T-cell (primary cell): ENCODE measurements at regions not wholly inside any gene's neighbourhood (a gene's known extent, or its start where the extent isn't known, plus 50 kb on each side); places are given as distances from the start of the nearest gene placed in this dataset.

ENCODE experiments used
- ATAC-seq, 4 experiments: fragments of 200-7000 bp in 3 of 4; fragments of 150-1000 bp in 1 of 4; cut with Tn5 transposase; replicated peaks in 1 of 4; 1 replicate in 3 of 4; 2 replicates in 1 of 4; pipeline ENCODE4 v1.10.0; 2021; ENCODE audit warnings: moderate library complexity in 3 of 4, mild to moderate bottlenecking in 2 of 4, moderate number of reproducible peaks in 1 of 4
- CTCF ChIA-PET, 2 donors: fragments of 300-600 bp; sonication (Branson Sonifier 250); formaldehyde crosslinking; loops; one replicate each; lab custom pipeline; 2022; ENCODE audit warnings: antibody characterized with exemption in 2 of 2; lab: Charles Lee
- POLR2A ChIA-PET, 2 donors: fragments of 300-600 bp; sonication (Branson Sonifier 250); formaldehyde crosslinking; loops; one replicate each; lab custom pipeline; 2022; ENCODE audit warnings: antibody characterized with exemption in 2 of 2; lab: Charles Lee
- DNase-seq, 35 experiments: peaks; one replicate each; pipeline versions ENCODE4 v3.0.0 to v3.0.0-alpha.2; 2013 to 2023
- H3K27ac ChIP-seq: one replicate; pipeline ENCODE4 v1.5.1; 2013; ENCODE audit warnings: low read length
- H3K27me3 ChIP-seq, 2 experiments: replicated peaks in 1 of 2; 1 replicate in 1 of 2; 2 replicates in 1 of 2; pipeline versions ENCODE4 v1.6.1 to v1.7.0; 2013; ENCODE audit warnings: low read length in 1 of 2, mixed read lengths in 1 of 2; ENCODE audit not compliant: control insufficient read depth in 2 of 2, insufficient read depth in 2 of 2; ENCODE audit errors: extremely low read depth in 1 of 2
- H3K36me3 ChIP-seq, 2 donors: 1 replicate in 1 of 2; 2 replicates in 1 of 2; pipeline versions ENCODE4 v1.6.1 to v1.7.0; 2013; ENCODE audit warnings: low read length in 1 of 2; ENCODE audit not compliant: control insufficient read depth in 2 of 2, insufficient read depth in 1 of 2; ENCODE audit errors: extremely low read depth in 1 of 2
- H3K4me1 ChIP-seq, 2 experiments: 1 replicate in 1 of 2; 2 replicates in 1 of 2; pipeline versions ENCODE4 v1.6.1 to v1.7.0; 2013; ENCODE audit warnings: low read length in 2 of 2, mixed read lengths in 1 of 2; ENCODE audit not compliant: insufficient read depth in 2 of 2, control insufficient read depth in 1 of 2; ENCODE audit errors: extremely low read depth in 1 of 2
- H3K4me3 ChIP-seq, 2 donors: 1 replicate in 1 of 2; 2 replicates in 1 of 2; pipeline versions ENCODE4 v1.5.1 to v1.7.0; 2013; ENCODE audit warnings: mild to moderate bottlenecking in 2 of 2, low read length in 1 of 2, moderate library complexity in 1 of 2; ENCODE audit not compliant: control insufficient read depth in 1 of 2; ENCODE audit errors: extremely low read depth in 1 of 2
- H3K9me3 ChIP-seq: 2 replicates; pipeline ENCODE4 v1.7.0; 2013
- H3K27ac Mint-ChIP-seq, 2 donors: one replicate each; pipeline ENCODE4 v1.8.0; 2020 to 2021; ENCODE audit warnings: mild to moderate bottlenecking in 2 of 2, mixed read lengths in 2 of 2
- H3K27me3 Mint-ChIP-seq, 2 donors: one replicate each; pipeline ENCODE4 v1.8.0; 2021 to 2022; ENCODE audit warnings: mixed read lengths in 2 of 2
- H3K36me3 Mint-ChIP-seq: one replicate; pipeline ENCODE4 v1.8.0; 2021; ENCODE audit warnings: mixed read lengths
- H3K4me1 Mint-ChIP-seq, 3 donors: one replicate each; pipeline ENCODE4 v1.8.0; 2020 to 2022; ENCODE audit warnings: mixed read lengths in 3 of 3, mild to moderate bottlenecking in 1 of 3
- H3K4me3 Mint-ChIP-seq, 3 donors: one replicate each; pipeline ENCODE4 v1.8.0; 2020 to 2022; ENCODE audit warnings: mild to moderate bottlenecking in 3 of 3, mixed read lengths in 3 of 3, moderate library complexity in 3 of 3
- H3K9me3 Mint-ChIP-seq, 3 donors: one replicate each; pipeline ENCODE4 v1.8.0; 2020 to 2022; ENCODE audit warnings: mixed read lengths in 3 of 3
- WGBS: methylation state at CpG from one replicate; pipeline ENCODE4 v1.1.5; 2013; ENCODE audit warnings: missing lambda C conversion rate; ENCODE audit not compliant: insufficient coverage; 5-methylcytosine and 5-hydroxymethylcytosine counted together

- H3K9me3 ChIP-seq = no peaks in the 10 kb centered on the region
- no peak overlapping the region for H3K4me3 ChIP-seq
- no peak overlapping the region for H3K4me3 Mint-ChIP-seq
- H3K4me1 Mint-ChIP-seq = no peaks in the 10 kb centered on the region
- no peak overlapping the region for H3K27ac ChIP-seq
- H3K27me3 ChIP-seq = no peaks in the 10 kb centered on the region
- peaks cover 0 to 10% (median 5%) of the 10 kb centered on the region in 3 donors for H3K9me3 Mint-ChIP-seq
- POLR2A ChIA-PET = no interaction called here
- DNase-seq (no peak), ATAC-seq (no peak)
- H3K36me3 ChIP-seq = no peaks in the 10 kb centered on the region
- H3K36me3 Mint-ChIP-seq = no peaks in the 10 kb centered on the region
- H3K27ac Mint-ChIP-seq = no peak overlapping the region
- CTCF ChIA-PET = no interaction called here
- no peaks in the 10 kb centered on the region for H3K4me1 ChIP-seq
- no peaks in the 10 kb centered on the region for H3K27me3 Mint-ChIP-seq
- no CpG with 5 or more reads among the region's 1 CpG for WGBS
Measured at GRCh38 chr3:181316482-181316881, 326.9 kb upstream of the DNAJC19 start.

GRCh38 chr3:181313335-181313734 is 323.8 kb upstream of the DNAJC19 start:
- no peak overlapping the region for H3K4me3 Mint-ChIP-seq
- WGBS = 49% methylated on average over 4 of the region's 5 CpGs
- Histone ChIP-seq H3K36me3 (no peaks in the 10 kb centered on the region), H3K27me3 (no peaks in the 10 kb centered on the region), H3K4me1 (no peaks in the 10 kb centered on the region), H3K9me3 (no peaks in the 10 kb centered on the region), H3K27ac (no peak overlapping the region), H3K4me3 (no peak overlapping the region)
- ATAC-seq (no peak), DNase-seq (no peak)
- POLR2A ChIA-PET = no interaction called here
- no peaks in the 10 kb centered on the region for H3K27me3 Mint-ChIP-seq
- H3K27ac Mint-ChIP-seq = no peak overlapping the region
- no peaks in the 10 kb centered on the region for H3K36me3 Mint-ChIP-seq
- H3K4me1 Mint-ChIP-seq = no peaks in the 10 kb centered on the region
- CTCF ChIA-PET = no interaction called here
- no peaks in the 10 kb centered on the region for H3K9me3 Mint-ChIP-seq

DNA sequence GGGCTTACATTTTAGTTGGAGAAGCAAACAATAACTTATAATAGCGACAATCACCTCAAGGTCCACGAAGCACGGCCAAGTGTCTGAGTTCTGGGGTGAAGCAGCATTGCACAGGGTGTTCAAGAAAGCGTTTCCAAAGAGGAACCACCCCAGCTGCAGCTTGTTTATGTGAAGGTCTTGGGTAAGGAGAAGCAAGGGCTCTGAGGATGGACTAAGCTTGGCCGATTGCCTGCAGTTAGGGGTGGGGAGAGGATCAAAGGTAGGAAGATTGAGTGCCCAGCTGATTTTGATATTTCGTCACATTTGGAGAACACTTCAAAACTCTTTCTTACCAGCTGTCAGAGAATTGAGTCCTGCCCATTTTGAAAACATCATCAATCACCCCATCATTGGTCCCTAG is 321.6 kb upstream of the DNAJC19 start:
- CTCF ChIA-PET = no interaction called here
- no peaks in the 10 kb centered on the region for H3K36me3 Mint-ChIP-seq
- H3K4me3 ChIP-seq = no peak overlapping the region
- no peaks in the 10 kb centered on the region for H3K36me3 ChIP-seq
- H3K4me1 ChIP-seq = no peaks in the 10 kb centered on the region
- no peak overlapping the region for H3K27ac ChIP-seq
- peaks cover 0 to 4% of the 10 kb centered on the region in 2 donors for H3K27me3 Mint-ChIP-seq
- WGBS = 29% methylated on average over 1 of the region's 6 CpGs
- no peak overlapping the region for H3K27ac Mint-ChIP-seq
- no peaks in the 10 kb centered on the region for H3K4me1 Mint-ChIP-seq
- DNase-seq = no peak
- H3K4me3 Mint-ChIP-seq = no peak overlapping the region
- H3K9me3 Mint-ChIP-seq = peaks cover 0 to 6% (median 0%) of the 10 kb centered on the region in 3 donors
- H3K9me3 ChIP-seq = no peaks in the 10 kb centered on the region
- POLR2A ChIA-PET = no interaction called here
- ATAC-seq = no peak
- no peaks in the 10 kb centered on the region for H3K27me3 ChIP-seq

GRCh38 chr3:181302960-181303359 is 313.4 kb upstream of the DNAJC19 start:
- ChIA-PET POLR2A (no interaction called here), CTCF (no interaction called here)
- H3K4me1 Mint-ChIP-seq = no peaks in the 10 kb centered on the region
- Histone ChIP-seq H3K4me1 (no peaks in the 10 kb centered on the region), H3K9me3 (no peaks in the 10 kb centered on the region), H3K4me3 (no peak overlapping the region), H3K36me3 (no peaks in the 10 kb centered on the region), H3K27me3 (peaks cover 0 to 2% of the 10 kb centered on the region in 2 experiments), H3K27ac (no peak overlapping the region)
- no peak overlapping the region for H3K4me3 Mint-ChIP-seq
- peaks cover 0 to 6% (median 2%) of the 10 kb centered on the region in 3 donors for H3K9me3 Mint-ChIP-seq
- no peak overlapping the region for H3K27ac Mint-ChIP-seq
- no peaks in the 10 kb centered on the region for H3K36me3 Mint-ChIP-seq
- no peak for DNase-seq
- WGBS = no CpG with 5 or more reads among the region's 2 CpGs
- H3K27me3 Mint-ChIP-seq = peaks cover 7 to 9% of the 10 kb centered on the region in 2 donors
- ATAC-seq = no peak

- Histone ChIP-seq H3K9me3 (no peaks in the 10 kb centered on the region), H3K4me1 (no peaks in the 10 kb centered on the region), H3K4me3 (no peak overlapping the region), H3K36me3 (no peaks in the 10 kb centered on the region), H3K27ac (no peak overlapping the region), H3K27me3 (peaks cover 0 to 2% of the 10 kb centered on the region in 2 experiments)
- ChIA-PET POLR2A (interaction anchor here (0.7 to 1.0 kb wide), 2 partner anchors 56 to 519 kb away, joined by 4 to 6 read pairs; no protein-coding TSS in a partner anchor), CTCF (no interaction called here)
- Mint-ChIP-seq H3K27me3 (peaks cover 4 to 7% of the 10 kb centered on the region in 2 donors), H3K27ac (no peak overlapping the region), H3K9me3 (peaks cover 0 to 5% (median 0%) of the 10 kb centered on the region in 3 donors), H3K36me3 (no peaks in the 10 kb centered on the region), H3K4me3 (no peak overlapping the region), H3K4me1 (no peaks in the 10 kb centered on the region)
- no peak for ATAC-seq
- no CpG with 5 or more reads among the region's 2 CpGs for WGBS
- no peak for DNase-seq
Measured at GRCh38 chr3:181300033-181300432, 310.5 kb upstream of the DNAJC19 start.

DNA sequence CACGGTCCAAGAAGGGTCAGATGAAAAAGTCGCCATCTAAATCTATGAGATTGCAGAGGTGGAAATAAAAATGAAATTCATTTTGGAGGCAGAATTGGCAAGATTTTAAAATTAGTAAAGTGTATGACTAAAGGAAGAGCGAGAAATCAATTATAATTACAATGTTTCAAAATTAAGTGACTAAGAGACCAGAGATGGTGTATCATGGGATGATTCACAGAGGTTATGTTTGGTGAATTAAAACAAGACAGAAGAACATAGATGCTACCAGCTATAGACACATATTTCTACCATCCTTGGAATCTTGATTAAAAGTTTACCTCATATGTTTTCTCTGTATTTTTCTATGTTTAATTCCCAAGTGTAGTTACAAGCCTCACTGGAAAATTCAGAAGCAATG is 308.9 kb upstream of the DNAJC19 start:
- H3K4me3 ChIP-seq = no peak overlapping the region
- no peaks in the 10 kb centered on the region for H3K4me1 ChIP-seq
- ChIA-PET CTCF (no interaction called here), POLR2A (no interaction called here)
- Mint-ChIP-seq H3K27me3 (peaks cover 4% of the 10 kb centered on the region in 2 donors), H3K4me1 (no peaks in the 10 kb centered on the region), H3K36me3 (no peaks in the 10 kb centered on the region), H3K27ac (no peak overlapping the region), H3K9me3 (peaks cover 0 to 5% (median 0%) of the 10 kb centered on the region in 3 donors), H3K4me3 (no peak overlapping the region)
- no peak for ATAC-seq
- no CpG with 5 or more reads among the region's 3 CpGs for WGBS
- H3K27ac ChIP-seq = no peak overlapping the region
- peaks cover 0 to 2% of the 10 kb centered on the region in 2 experiments for H3K27me3 ChIP-seq
- no peak for DNase-seq
- no peaks in the 10 kb centered on the region for H3K36me3 ChIP-seq
- H3K9me3 ChIP-seq = no peaks in the 10 kb centered on the region

GRCh38 chr3:181292984-181293383 is 303.4 kb upstream of the DNAJC19 start:
- Mint-ChIP-seq H3K27ac (no peak overlapping the region), H3K27me3 (peaks cover 0 to under 1% of the 10 kb centered on the region in 2 donors), H3K9me3 (peaks cover 0 to 5% (median 0%) of the 10 kb centered on the region in 3 donors), H3K4me1 (no peaks in the 10 kb centered on the region), H3K4me3 (no peak overlapping the region), H3K36me3 (no peaks in the 10 kb centered on the region)
- no CpG with 5 or more reads among the region's 1 CpG for WGBS
- H3K27me3 ChIP-seq = no peaks in the 10 kb centered on the region
- ChIA-PET POLR2A (no interaction called here), CTCF (no interaction called here)
- ATAC-seq (no peak), DNase-seq (no peak)
- H3K4me3 ChIP-seq = no peak overlapping the region
- H3K4me1 ChIP-seq = no peaks in the 10 kb centered on the region
- H3K27ac ChIP-seq = no peak overlapping the region
- no peaks in the 10 kb centered on the region for H3K9me3 ChIP-seq
- no peaks in the 10 kb centered on the region for H3K36me3 ChIP-seq
